Loucy (cell line): ENCODE measurements at regions not wholly inside any gene's neighbourhood (a gene's known extent, or its start where the extent isn't known, plus 50 kb on each side); places are given as distances from the start of the nearest gene placed in this dataset.

ENCODE experiments used
- EZH2phosphoT487 ChIP-seq: fragments of 200-600 bp; IDR thresholded peaks from 2 replicates; pipeline ENCODE4 v1.6.1; 2018; ENCODE audit warnings: antibody characterized with exemption, mild to moderate bottlenecking, moderate library complexity, borderline replicate concordance
- TF ChIP-seq, protein P1 (sequence below): fragments of 200-600 bp; sonication (generic); conservative IDR thresholded peaks from 2 replicates; pipeline ENCODE4 v1.5.1; 2014; ENCODE audit warnings: mild to moderate bottlenecking, antibody characterized with exemption, low read length

DNA sequence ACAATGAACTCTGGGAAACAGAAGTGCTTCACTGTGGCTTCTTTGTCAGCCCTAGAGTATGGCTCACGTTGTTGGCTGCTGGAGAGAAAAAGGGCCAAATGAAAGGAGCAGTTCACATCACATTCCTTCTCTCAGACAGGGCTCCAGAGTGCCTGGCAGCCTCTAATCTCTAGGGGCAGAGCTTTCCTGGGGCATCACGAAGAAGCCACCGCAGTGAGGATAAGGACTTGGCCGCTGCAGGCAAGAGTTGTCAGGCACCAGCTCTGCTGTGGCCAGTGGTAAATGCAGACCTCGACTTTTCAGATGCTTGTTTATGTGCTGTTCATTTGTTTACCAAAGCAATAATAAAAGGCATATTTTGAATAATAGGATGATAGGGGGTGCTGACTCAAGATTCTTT is 227.2 kb downstream of the ICE1 start:
- TF ChIP-seq, protein P1, sequence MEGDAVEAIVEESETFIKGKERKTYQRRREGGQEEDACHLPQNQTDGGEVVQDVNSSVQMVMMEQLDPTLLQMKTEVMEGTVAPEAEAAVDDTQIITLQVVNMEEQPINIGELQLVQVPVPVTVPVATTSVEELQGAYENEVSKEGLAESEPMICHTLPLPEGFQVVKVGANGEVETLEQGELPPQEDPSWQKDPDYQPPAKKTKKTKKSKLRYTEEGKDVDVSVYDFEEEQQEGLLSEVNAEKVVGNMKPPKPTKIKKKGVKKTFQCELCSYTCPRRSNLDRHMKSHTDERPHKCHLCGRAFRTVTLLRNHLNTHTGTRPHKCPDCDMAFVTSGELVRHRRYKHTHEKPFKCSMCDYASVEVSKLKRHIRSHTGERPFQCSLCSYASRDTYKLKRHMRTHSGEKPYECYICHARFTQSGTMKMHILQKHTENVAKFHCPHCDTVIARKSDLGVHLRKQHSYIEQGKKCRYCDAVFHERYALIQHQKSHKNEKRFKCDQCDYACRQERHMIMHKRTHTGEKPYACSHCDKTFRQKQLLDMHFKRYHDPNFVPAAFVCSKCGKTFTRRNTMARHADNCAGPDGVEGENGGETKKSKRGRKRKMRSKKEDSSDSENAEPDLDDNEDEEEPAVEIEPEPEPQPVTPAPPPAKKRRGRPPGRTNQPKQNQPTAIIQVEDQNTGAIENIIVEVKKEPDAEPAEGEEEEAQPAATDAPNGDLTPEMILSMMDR = no peak
- no peak for TF ChIP-seq EZH2phosphoT487
